ENCODE measurements at regions not wholly inside any gene's neighbourhood (a gene's known extent, or its start where the extent isn't known, plus 50 kb on each side); places are given as distances from the start of the nearest gene placed in this dataset.

DNA sequence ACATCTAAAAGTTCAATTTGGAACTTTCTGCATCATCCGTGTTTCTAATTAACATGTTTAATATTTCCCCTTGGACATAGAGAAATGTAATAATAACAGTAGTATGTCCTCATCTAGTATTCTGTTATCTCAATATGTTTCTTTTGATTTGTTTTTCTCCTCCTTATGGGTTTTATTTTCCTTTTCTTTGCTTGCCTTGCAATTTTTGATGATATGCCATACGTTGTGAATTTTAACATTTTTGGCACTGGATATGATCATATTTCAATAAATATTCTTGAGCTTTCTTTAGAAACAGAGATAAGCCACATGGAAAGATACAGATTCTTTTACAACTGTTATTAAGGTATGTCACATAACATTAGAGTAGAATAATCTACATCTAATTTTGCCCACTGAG is 1316.2 kb downstream of the CDH8 start:
- TF ChIP-seq, protein P1, sequence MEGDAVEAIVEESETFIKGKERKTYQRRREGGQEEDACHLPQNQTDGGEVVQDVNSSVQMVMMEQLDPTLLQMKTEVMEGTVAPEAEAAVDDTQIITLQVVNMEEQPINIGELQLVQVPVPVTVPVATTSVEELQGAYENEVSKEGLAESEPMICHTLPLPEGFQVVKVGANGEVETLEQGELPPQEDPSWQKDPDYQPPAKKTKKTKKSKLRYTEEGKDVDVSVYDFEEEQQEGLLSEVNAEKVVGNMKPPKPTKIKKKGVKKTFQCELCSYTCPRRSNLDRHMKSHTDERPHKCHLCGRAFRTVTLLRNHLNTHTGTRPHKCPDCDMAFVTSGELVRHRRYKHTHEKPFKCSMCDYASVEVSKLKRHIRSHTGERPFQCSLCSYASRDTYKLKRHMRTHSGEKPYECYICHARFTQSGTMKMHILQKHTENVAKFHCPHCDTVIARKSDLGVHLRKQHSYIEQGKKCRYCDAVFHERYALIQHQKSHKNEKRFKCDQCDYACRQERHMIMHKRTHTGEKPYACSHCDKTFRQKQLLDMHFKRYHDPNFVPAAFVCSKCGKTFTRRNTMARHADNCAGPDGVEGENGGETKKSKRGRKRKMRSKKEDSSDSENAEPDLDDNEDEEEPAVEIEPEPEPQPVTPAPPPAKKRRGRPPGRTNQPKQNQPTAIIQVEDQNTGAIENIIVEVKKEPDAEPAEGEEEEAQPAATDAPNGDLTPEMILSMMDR (conservative IDR thresholded peaks at IDR 0.05; ENCODE audit: low read depth, low read length), result no peak
- H3K4me3 ChIP-seq (ENCODE audit: low read length), result no peak overlapping the region
- no peak for DNase-seq (ENCODE audit: low read depth)

DNA sequence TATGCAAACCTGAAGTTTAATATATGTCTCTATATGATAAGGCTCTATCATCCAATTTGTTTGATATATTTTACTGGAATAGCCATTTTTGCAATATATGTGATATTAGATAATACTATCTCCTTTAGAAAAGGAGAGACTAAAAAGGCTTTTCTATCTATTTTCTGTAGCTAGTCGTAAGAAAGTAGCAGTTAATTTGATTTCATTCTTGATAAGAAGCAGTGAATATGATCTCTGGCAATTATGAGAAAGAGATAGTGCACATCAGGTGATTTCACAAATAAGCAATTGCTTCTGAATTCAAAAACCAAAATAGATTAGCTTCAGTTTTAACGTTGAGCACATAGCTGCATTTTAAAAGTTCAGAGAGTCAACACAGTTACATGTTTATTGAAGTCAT is 1318.4 kb downstream of the CDH8 start:
- no peak for DNase-seq (ENCODE audit: low read depth)
- H3K4me3 ChIP-seq (ENCODE audit: low read length), result no peak overlapping the region
- TF ChIP-seq, protein P1 (conservative IDR thresholded peaks at IDR 0.05; ENCODE audit: low read depth, low read length), result no peak

GRCh38 chr16:60712144-60712543 is 1324.1 kb downstream of the CDH8 start:
- DNase-seq (ENCODE audit: low read depth), result no peak

GRCh38 chr16:60704726-60705125 is 1331.5 kb downstream of the CDH8 start:
- no peak for DNase-seq (ENCODE audit: low read depth)
- H3K4me3 ChIP-seq (ENCODE audit: low read length), result no peak overlapping the region
- TF ChIP-seq, protein P1 (conservative IDR thresholded peaks at IDR 0.05; ENCODE audit: low read depth, low read length), result no peak

More at GRCh38 chr16:60712144-60712543, 1324.1 kb downstream of the CDH8 start:
- no peak overlapping the region for H3K4me3 ChIP-seq (ENCODE audit: low read length)
- TF ChIP-seq, protein P1 (conservative IDR thresholded peaks at IDR 0.05; ENCODE audit: low read depth, low read length), result no peak

- no peak for DNase-seq (ENCODE audit: low read depth)
- TF ChIP-seq, protein P1 (conservative IDR thresholded peaks at IDR 0.05; ENCODE audit: low read depth, low read length), result no peak
- no peak overlapping the region for H3K4me3 ChIP-seq (ENCODE audit: low read length)
Observed at GRCh38 chr16:60703096-60703495, 1333.1 kb downstream of the CDH8 start.

GRCh38 chr16:60686824-60687223 is 1349.4 kb downstream of the CDH8 start:
- no peak for DNase-seq (ENCODE audit: low read depth)
- TF ChIP-seq, protein P1 (conservative IDR thresholded peaks at IDR 0.05; ENCODE audit: low read depth, low read length), result peak; percentile 13
- H3K4me3 ChIP-seq (ENCODE audit: low read length), result no peak overlapping the region

DNA sequence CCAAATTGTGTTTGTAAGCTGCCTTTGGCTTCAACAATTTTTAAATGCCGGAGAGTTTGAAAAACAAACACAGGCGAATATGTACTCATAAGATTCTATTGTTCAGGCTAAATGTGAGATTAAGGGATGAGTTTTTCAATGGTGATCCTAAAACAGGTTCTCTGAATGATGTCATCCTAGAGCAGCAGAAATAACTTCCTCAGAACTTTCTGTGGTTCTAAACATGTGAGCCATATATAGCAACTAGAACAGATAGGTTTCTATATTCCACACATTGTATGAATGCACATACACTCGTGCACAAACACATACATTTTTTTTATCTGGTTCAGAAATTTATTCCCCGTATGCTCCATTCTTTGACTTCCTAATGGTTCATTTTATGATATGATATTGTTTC is 1352.2 kb downstream of the CDH8 start:
- H3K4me3 ChIP-seq (ENCODE audit: low read length), result no peak overlapping the region
- no peak for DNase-seq (ENCODE audit: low read depth)
- TF ChIP-seq, protein P1 (conservative IDR thresholded peaks at IDR 0.05; ENCODE audit: low read depth, low read length), result no peak
